ENCODE measurements at regions not wholly inside any gene's neighbourhood (a gene's known extent, or its start where the extent isn't known, plus 50 kb on each side); places are given as distances from the start of the nearest gene placed in this dataset.

DNA sequence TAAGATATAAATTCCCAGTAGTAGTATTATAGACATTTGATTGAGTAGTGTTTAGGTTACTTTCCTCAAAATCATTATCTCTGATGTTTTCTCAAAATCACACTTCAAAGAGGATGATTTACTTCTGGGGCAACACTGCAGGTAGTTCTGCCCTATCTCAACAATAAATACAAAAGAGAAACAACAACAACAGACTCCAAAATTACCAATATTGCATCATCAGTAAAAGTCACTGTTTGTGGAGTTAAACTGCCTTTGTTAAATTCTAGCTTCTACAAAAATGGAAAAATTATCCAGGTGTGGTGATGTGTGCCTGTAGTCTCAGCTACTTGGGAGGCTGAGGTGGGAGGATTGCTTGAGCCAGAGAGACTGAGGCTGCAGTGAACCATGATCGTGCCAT, 637.6 kb upstream of the ZNF608 start:
- H3K36me3 ChIP-seq (ENCODE audit: control insufficient read depth, insufficient read depth, low read length), result no peaks in the 10 kb centered on the region
- H3K4me1 ChIP-seq (ENCODE audit: control insufficient read depth, insufficient read depth, low read length), result no peaks in the 10 kb centered on the region
- no CpG with 5 or more reads among the region's 1 CpG for WGBS (ENCODE audit: insufficient coverage, insufficient read length)
- H3K27me3 ChIP-seq (ENCODE audit: control insufficient read depth, insufficient read depth, low read length), result no peaks in the 10 kb centered on the region
- no peak overlapping the region for H3K27ac ChIP-seq (ENCODE audit: low read length)
- H3K4me3 ChIP-seq (ENCODE audit: low read length), result no peak overlapping the region
- DNase-seq (ENCODE audit: low read depth, low spot score), result no peak
- no peaks in the 10 kb centered on the region for H3K9me3 ChIP-seq (ENCODE audit: control insufficient read depth, insufficient read depth, low read length)

DNA sequence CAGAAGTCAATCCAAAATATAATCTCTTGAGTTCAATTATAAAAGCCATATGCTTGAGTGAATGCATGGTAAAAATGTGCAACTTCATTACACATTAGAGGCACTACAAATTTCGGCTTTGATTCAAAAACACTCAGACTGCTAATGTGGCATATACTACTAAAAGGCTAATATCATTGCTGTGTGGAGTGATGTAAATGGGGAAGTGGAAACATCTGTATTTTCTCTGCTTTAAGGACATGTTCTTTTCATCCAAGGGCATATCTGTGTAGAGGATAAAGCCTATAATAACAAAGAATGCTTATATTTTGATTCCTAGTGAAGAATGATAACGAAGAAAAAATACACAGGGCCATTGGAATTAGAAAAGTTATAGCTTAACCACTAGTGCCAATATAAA, 643.9 kb upstream of the ZNF608 start:
- no peak for DNase-seq (ENCODE audit: low read depth, low spot score)
- Histone ChIP-seq H3K27ac (ENCODE audit: low read length) (no peak overlapping the region), H3K4me1 (ENCODE audit: control insufficient read depth, insufficient read depth, low read length) (no peaks in the 10 kb centered on the region), H3K9me3 (ENCODE audit: control insufficient read depth, insufficient read depth, low read length) (no peaks in the 10 kb centered on the region), H3K36me3 (ENCODE audit: control insufficient read depth, insufficient read depth, low read length) (no peaks in the 10 kb centered on the region), H3K4me3 (ENCODE audit: low read length) (no peak overlapping the region), H3K27me3 (ENCODE audit: control insufficient read depth, insufficient read depth, low read length) (no peaks in the 10 kb centered on the region)
- no CpG with 5 or more reads among the region's 2 CpGs for WGBS (ENCODE audit: insufficient coverage, insufficient read length)

GRCh38 chr5:125393221-125393815, 646.9 kb upstream of the ZNF608 start:
- Histone ChIP-seq H3K9me3 (ENCODE audit: control insufficient read depth, insufficient read depth, low read length) (no peaks in the 10 kb centered on the region), H3K27ac (ENCODE audit: low read length) (no peak overlapping the region), H3K4me3 (ENCODE audit: low read length) (no peak overlapping the region), H3K4me1 (ENCODE audit: control insufficient read depth, insufficient read depth, low read length) (no peaks in the 10 kb centered on the region), H3K27me3 (ENCODE audit: control insufficient read depth, insufficient read depth, low read length) (no peaks in the 10 kb centered on the region), H3K36me3 (ENCODE audit: control insufficient read depth, insufficient read depth, low read length) (no peaks in the 10 kb centered on the region)
- DNase-seq (ENCODE audit: low read depth, low spot score), result no peak

- H3K27me3 ChIP-seq (ENCODE audit: control insufficient read depth, insufficient read depth, low read length), result no peaks in the 10 kb centered on the region
- no peak for DNase-seq (ENCODE audit: low read depth, low spot score)
- H3K4me3 ChIP-seq (ENCODE audit: low read length), result no peak overlapping the region
- H3K36me3 ChIP-seq (ENCODE audit: control insufficient read depth, insufficient read depth, low read length), result no peaks in the 10 kb centered on the region
- no peaks in the 10 kb centered on the region for H3K9me3 ChIP-seq (ENCODE audit: control insufficient read depth, insufficient read depth, low read length)
- no CpG with 5 or more reads among the region's 1 CpG for WGBS (ENCODE audit: insufficient coverage, insufficient read length)
- no peak overlapping the region for H3K27ac ChIP-seq (ENCODE audit: low read length)
- H3K4me1 ChIP-seq (ENCODE audit: control insufficient read depth, insufficient read depth, low read length), result no peaks in the 10 kb centered on the region
These were observed 648.3 kb upstream of the ZNF608 start for GRCh38 chr5:125394661-125395280.

GRCh38 chr5:125396462-125396861, 650.0 kb upstream of the ZNF608 start:
- Histone ChIP-seq H3K9me3 (ENCODE audit: control insufficient read depth, insufficient read depth, low read length) (no peaks in the 10 kb centered on the region), H3K4me3 (ENCODE audit: low read length) (no peak overlapping the region), H3K36me3 (ENCODE audit: control insufficient read depth, insufficient read depth, low read length) (no peaks in the 10 kb centered on the region), H3K4me1 (ENCODE audit: control insufficient read depth, insufficient read depth, low read length) (no peaks in the 10 kb centered on the region), H3K27ac (ENCODE audit: low read length) (no peak overlapping the region), H3K27me3 (ENCODE audit: control insufficient read depth, insufficient read depth, low read length) (no peaks in the 10 kb centered on the region)
- DNase-seq (ENCODE audit: low read depth, low spot score), result no peak
- no CpG with 5 or more reads among the region's 1 CpG for WGBS (ENCODE audit: insufficient coverage, insufficient read length)

GRCh38 chr5:125398466-125398865, 652.0 kb upstream of the ZNF608 start:
- no peak overlapping the region for H3K4me3 ChIP-seq (ENCODE audit: low read length)
- H3K27me3 ChIP-seq (ENCODE audit: control insufficient read depth, insufficient read depth, low read length), result no peaks in the 10 kb centered on the region
- WGBS (ENCODE audit: insufficient coverage, insufficient read length), result no CpG with 5 or more reads among the region's 2 CpGs

DNA sequence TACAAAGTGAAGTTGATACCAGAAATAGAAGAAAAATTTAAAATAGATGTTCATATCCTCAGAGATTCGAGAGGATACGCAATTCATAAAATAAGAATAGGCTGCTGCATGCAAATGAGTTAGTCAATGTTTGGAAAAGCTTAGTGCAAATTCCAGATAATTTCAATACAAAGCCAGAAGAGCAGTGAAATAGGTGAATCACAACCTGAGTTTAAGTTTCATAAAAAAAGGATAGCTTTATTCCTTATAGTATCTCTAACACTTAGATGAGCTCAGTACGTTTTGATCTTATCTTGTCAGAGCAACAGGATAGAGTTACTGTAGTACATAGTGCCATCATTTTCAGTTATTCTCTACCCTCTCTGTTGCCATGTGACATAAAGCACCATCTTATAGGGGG, 653.4 kb upstream of the ZNF608 start:
- no peak for DNase-seq (ENCODE audit: low read depth, low spot score)
- Histone ChIP-seq H3K4me1 (ENCODE audit: control insufficient read depth, insufficient read depth, low read length) (no peaks in the 10 kb centered on the region), H3K27me3 (ENCODE audit: control insufficient read depth, insufficient read depth, low read length) (no peaks in the 10 kb centered on the region), H3K9me3 (ENCODE audit: control insufficient read depth, insufficient read depth, low read length) (no peaks in the 10 kb centered on the region), H3K4me3 (ENCODE audit: low read length) (no peak overlapping the region), H3K36me3 (ENCODE audit: control insufficient read depth, insufficient read depth, low read length) (no peaks in the 10 kb centered on the region), H3K27ac (ENCODE audit: low read length) (no peak overlapping the region)
- no CpG with 5 or more reads among the region's 3 CpGs for WGBS (ENCODE audit: insufficient coverage, insufficient read length)

More at GRCh38 chr5:125398466-125398865, 652.0 kb upstream of the ZNF608 start:
- H3K4me1 ChIP-seq (ENCODE audit: control insufficient read depth, insufficient read depth, low read length), result no peaks in the 10 kb centered on the region
- DNase-seq (ENCODE audit: low read depth, low spot score), result no peak
- H3K9me3 ChIP-seq (ENCODE audit: control insufficient read depth, insufficient read depth, low read length), result no peaks in the 10 kb centered on the region
- H3K36me3 ChIP-seq (ENCODE audit: control insufficient read depth, insufficient read depth, low read length), result no peaks in the 10 kb centered on the region
- no peak overlapping the region for H3K27ac ChIP-seq (ENCODE audit: low read length)

GRCh38 chr5:125401724-125402622, 655.5 kb upstream of the ZNF608 start:
- Histone ChIP-seq H3K27ac (ENCODE audit: low read length) (no peak overlapping the region), H3K27me3 (ENCODE audit: control insufficient read depth, insufficient read depth, low read length) (no peaks in the 10 kb centered on the region), H3K9me3 (ENCODE audit: control insufficient read depth, insufficient read depth, low read length) (no peaks in the 10 kb centered on the region), H3K4me1 (ENCODE audit: control insufficient read depth, insufficient read depth, low read length) (no peaks in the 10 kb centered on the region), H3K36me3 (ENCODE audit: control insufficient read depth, insufficient read depth, low read length) (no peaks in the 10 kb centered on the region), H3K4me3 (ENCODE audit: low read length) (no peak overlapping the region)
- DNase-seq (ENCODE audit: low read depth, low spot score), result no peak
- no CpG with 5 or more reads among the region's 5 CpGs for WGBS (ENCODE audit: insufficient coverage, insufficient read length)

GRCh38 chr5:125402787-125403186, 656.3 kb upstream of the ZNF608 start:
- WGBS (ENCODE audit: insufficient coverage, insufficient read length), result no CpG with 5 or more reads among the region's 4 CpGs
- H3K27ac ChIP-seq (ENCODE audit: low read length), result no peak overlapping the region
- no peaks in the 10 kb centered on the region for H3K9me3 ChIP-seq (ENCODE audit: control insufficient read depth, insufficient read depth, low read length)
- no peaks in the 10 kb centered on the region for H3K4me1 ChIP-seq (ENCODE audit: control insufficient read depth, insufficient read depth, low read length)
- H3K27me3 ChIP-seq (ENCODE audit: control insufficient read depth, insufficient read depth, low read length), result no peaks in the 10 kb centered on the region
- no peak overlapping the region for H3K4me3 ChIP-seq (ENCODE audit: low read length)
- no peaks in the 10 kb centered on the region for H3K36me3 ChIP-seq (ENCODE audit: control insufficient read depth, insufficient read depth, low read length)
- DNase-seq (ENCODE audit: low read depth, low spot score), result no peak

GRCh38 chr5:125404056-125404455, 657.6 kb upstream of the ZNF608 start:
- Histone ChIP-seq H3K9me3 (ENCODE audit: control insufficient read depth, insufficient read depth, low read length) (no peaks in the 10 kb centered on the region), H3K36me3 (ENCODE audit: control insufficient read depth, insufficient read depth, low read length) (no peaks in the 10 kb centered on the region), H3K27me3 (ENCODE audit: control insufficient read depth, insufficient read depth, low read length) (no peaks in the 10 kb centered on the region), H3K27ac (ENCODE audit: low read length) (no peak overlapping the region), H3K4me1 (ENCODE audit: control insufficient read depth, insufficient read depth, low read length) (no peaks in the 10 kb centered on the region), H3K4me3 (ENCODE audit: low read length) (no peak overlapping the region)
- no CpG with 5 or more reads among the region's 5 CpGs for WGBS (ENCODE audit: insufficient coverage, insufficient read length)
- DNase-seq (ENCODE audit: low read depth, low spot score), result no peak
